Coronary artery (tissue), 2 donors: ENCODE measurements at regions not wholly inside any gene's neighbourhood (a gene's known extent, or its start where the extent isn't known, plus 50 kb on each side); places are given as distances from the start of the nearest gene placed in this dataset.

Experiments
- DNase-seq: peaks from one replicate; pipeline ENCODE4 v3.0.0-alpha.2; 2017; ENCODE audit warnings: low spot score
- H3K27ac ChIP-seq, 2 donors: fragments of 200-600 bp; sonication (generic); one replicate each; pipeline ENCODE4 v1.5.1; 2016 to 2019
- H3K4me3 ChIP-seq: fragments of 200-600 bp; sonication (generic); 2 replicates; pipeline ENCODE4 v1.5.1; 2016; ENCODE audit warnings: mild to moderate bottlenecking, moderate library complexity
- TF ChIP-seq, protein P1 (sequence below): fragments of 200-600 bp; sonication (generic); IDR thresholded peaks from one replicate; pipeline ENCODE4 v1.5.1; 2019; ENCODE audit warnings: antibody characterized with exemption

- Histone ChIP-seq H3K27ac (no peak overlapping the region), H3K4me3 (no peak overlapping the region)
- TF ChIP-seq, protein P1, sequence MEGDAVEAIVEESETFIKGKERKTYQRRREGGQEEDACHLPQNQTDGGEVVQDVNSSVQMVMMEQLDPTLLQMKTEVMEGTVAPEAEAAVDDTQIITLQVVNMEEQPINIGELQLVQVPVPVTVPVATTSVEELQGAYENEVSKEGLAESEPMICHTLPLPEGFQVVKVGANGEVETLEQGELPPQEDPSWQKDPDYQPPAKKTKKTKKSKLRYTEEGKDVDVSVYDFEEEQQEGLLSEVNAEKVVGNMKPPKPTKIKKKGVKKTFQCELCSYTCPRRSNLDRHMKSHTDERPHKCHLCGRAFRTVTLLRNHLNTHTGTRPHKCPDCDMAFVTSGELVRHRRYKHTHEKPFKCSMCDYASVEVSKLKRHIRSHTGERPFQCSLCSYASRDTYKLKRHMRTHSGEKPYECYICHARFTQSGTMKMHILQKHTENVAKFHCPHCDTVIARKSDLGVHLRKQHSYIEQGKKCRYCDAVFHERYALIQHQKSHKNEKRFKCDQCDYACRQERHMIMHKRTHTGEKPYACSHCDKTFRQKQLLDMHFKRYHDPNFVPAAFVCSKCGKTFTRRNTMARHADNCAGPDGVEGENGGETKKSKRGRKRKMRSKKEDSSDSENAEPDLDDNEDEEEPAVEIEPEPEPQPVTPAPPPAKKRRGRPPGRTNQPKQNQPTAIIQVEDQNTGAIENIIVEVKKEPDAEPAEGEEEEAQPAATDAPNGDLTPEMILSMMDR, result no peak
Observed at GRCh38 chr2:151052850-151053660, 208.6 kb downstream of the RBM43 start.

DNA sequence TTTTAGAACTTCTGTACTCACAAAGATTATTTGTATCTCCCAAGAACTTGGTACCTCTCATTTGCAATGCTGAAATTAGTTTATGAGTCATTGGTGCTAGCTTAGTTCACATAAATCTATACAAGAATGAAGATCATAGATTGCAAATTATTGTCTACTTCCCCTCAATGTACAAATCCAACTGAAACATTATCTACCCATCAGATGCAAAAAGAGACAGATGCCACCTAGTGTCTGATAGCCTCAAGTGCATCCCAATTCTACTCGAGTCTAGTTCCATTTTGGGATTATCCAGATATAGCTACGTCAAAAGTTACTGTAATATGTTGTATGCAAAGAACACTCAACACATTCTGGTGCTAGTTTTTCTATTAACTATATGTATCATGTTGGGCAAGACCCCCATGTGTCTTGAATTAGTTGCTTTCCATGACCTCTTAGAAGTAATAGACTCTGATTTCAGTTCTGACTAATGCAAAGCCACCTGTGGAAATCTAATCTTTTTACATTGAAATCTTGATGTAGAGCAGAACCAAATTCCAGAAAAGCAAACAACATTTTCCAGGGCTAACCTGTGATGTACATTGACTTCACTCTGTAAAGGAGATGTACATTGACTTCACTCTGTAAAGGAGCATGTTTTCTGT lies 210.0 kb downstream of the RBM43 start:
- DNase-seq, result no peak
- no peak overlapping the region for H3K27ac ChIP-seq
- TF ChIP-seq, protein P1, result peak; percentile 35
- no peak overlapping the region for H3K4me3 ChIP-seq

More at GRCh38 chr2:151052850-151053660, 208.6 kb downstream of the RBM43 start:
- DNase-seq, result no peak

- no peak overlapping the region for H3K4me3 ChIP-seq
- no peak overlapping the region for H3K27ac ChIP-seq
- DNase-seq, result no peak
- TF ChIP-seq, protein P1, result no peak
Observed at GRCh38 chr2:151049746-151050145, 211.9 kb downstream of the RBM43 start.

DNA sequence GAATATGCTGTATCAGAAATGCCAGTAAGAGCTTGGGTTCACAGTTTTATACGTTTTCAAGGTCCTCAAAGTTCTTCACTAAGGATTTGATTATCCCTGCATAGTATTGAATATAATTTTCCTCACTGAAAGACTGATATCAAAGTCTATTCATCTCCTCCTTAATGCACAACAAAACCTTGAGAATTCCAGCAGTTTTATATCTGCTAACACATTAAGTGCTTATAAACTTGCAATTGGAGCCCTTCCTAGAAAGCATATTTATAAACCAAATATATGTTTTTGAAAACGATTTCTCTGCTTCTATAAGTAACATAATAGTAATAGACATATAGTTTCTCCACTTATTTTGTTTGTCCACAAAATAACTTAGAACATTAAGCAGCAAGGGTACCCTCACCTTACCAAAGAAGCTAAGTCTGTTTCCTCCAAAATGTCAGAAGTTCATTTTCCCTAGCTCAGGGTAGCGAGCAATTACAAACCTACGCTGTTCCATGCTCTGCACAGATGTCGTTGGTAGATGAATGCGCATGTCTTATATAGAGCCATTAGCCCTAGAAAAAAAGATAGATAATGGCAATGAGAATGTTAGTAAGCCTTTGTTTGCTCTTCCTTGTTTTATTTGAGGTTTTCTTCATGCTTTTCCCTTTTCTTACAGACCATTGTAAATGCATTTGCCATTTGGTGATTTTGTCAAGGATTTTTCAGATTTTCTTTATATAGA lies 213.2 kb downstream of the RBM43 start:
- DNase-seq, result no peak
- TF ChIP-seq, protein P1, result no peak
- Histone ChIP-seq H3K27ac (no peak overlapping the region), H3K4me3 (no peak overlapping the region)

DNA sequence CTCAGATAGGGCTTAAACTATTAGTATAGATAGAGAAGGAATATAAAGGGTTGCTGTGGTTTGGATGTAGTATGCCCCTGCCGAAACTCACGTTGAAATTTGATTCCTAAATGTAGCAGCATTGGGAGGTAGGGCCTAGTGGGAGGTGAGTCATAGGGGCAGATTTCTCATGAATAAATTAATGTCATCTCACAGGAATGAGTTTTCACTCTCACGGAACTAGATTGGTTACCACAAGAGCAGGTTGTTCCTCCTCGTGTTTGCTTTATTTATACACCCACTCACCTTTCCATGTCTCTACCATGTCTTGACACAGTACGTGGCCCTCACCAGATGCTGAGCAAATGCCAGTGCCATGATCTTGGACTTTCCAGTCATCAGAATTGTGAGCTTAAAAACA lies 218.2 kb downstream of the RBM43 start:
- TF ChIP-seq, protein P1, result no peak
- Histone ChIP-seq H3K27ac (no peak overlapping the region), H3K4me3 (no peak overlapping the region)
- no peak for DNase-seq

- TF ChIP-seq, protein P1, result no peak
- H3K27ac ChIP-seq, result no peak overlapping the region
- H3K4me3 ChIP-seq, result no peak overlapping the region
- DNase-seq, result no peak
Observed at GRCh38 chr2:151042964-151043363, 218.7 kb downstream of the RBM43 start.
